GM10248 (cell line): ENCODE measurements at regions not wholly inside any gene's neighbourhood (a gene's known extent, or its start where the extent isn't known, plus 50 kb on each side); places are given as distances from the start of the nearest gene placed in this dataset.

ENCODE experiments used
- CTCF ChIA-PET: fragments of 300-600 bp; sonication (Branson Sonifier 250); formaldehyde crosslinking; extraction: SDS; loops from one replicate; lab custom pipeline; 2021; ENCODE audit warnings: antibody characterized with exemption; lab: Yijun Ruan, JAX
- POLR2A ChIA-PET: fragments of 350-650 bp; sonication (Branson Sonifier 250); formaldehyde crosslinking; extraction: SDS; loops from one replicate; lab custom pipeline; 2020; ENCODE audit warnings: antibody characterized with exemption; lab: Yijun Ruan, JAX
- DNase-seq: peaks from one replicate; pipeline ENCODE4 v3.0.0; 2012; ENCODE audit errors: extremely low spot score
- CTCF ChIP-seq: IDR thresholded peaks from 2 replicates; pipeline ENCODE4 v1.5.1; 2012; ENCODE audit warnings: mild to moderate bottlenecking, low read depth; ENCODE audit errors: extremely low read depth, missing control alignments, control extremely low read depth

- ChIA-PET CTCF (no interaction called here), POLR2A (no interaction called here)
- DNase-seq = no peak
- no peak for TF ChIP-seq CTCF
Measured at GRCh38 chrX:117038918-117039440, 576.2 kb upstream of the CT83 start.

GRCh38 chrX:117010243-117010642, 547.5 kb upstream of the CT83 start:
- POLR2A ChIA-PET = no interaction called here

GRCh38 chrX:117002981-117003380, 540.2 kb upstream of the CT83 start:
- ChIA-PET POLR2A (no interaction called here), CTCF (no interaction called here)
- no peak for TF ChIP-seq CTCF
- DNase-seq = no peak

More at GRCh38 chrX:117010243-117010642, 547.5 kb upstream of the CT83 start:
- CTCF ChIA-PET = no interaction called here
- no peak for TF ChIP-seq CTCF
- no peak for DNase-seq

- no peak for DNase-seq
- no peak for TF ChIP-seq CTCF
- ChIA-PET POLR2A (no interaction called here), CTCF (no interaction called here)
Measured at GRCh38 chrX:116975517-116975916, 512.7 kb upstream of the CT83 start.

- CTCF ChIA-PET = no interaction called here
- no peak for TF ChIP-seq CTCF
- POLR2A ChIA-PET = no interaction called here
- no peak for DNase-seq
Measured at GRCh38 chrX:116972362-116972761, 509.6 kb upstream of the CT83 start.

GRCh38 chrX:116961872-116962582, 499.3 kb upstream of the CT83 start:
- no peak for TF ChIP-seq CTCF
- POLR2A ChIA-PET = no interaction called here
- CTCF ChIA-PET = interaction anchor here (1.2 kb wide), 1 partner anchor 11 kb away, joined by 3 read pairs; no protein-coding TSS in a partner anchor
- no peak for DNase-seq

- TF ChIP-seq CTCF = no peak
- no peak for DNase-seq
- CTCF ChIA-PET = no interaction called here
- POLR2A ChIA-PET = no interaction called here
Measured at GRCh38 chrX:116930311-116930710, 467.5 kb upstream of the CT83 start.
